ENCODE measurements at regions not wholly inside any gene's neighbourhood (a gene's known extent, or its start where the extent isn't known, plus 50 kb on each side); places are given as distances from the start of the nearest gene placed in this dataset.

DNA sequence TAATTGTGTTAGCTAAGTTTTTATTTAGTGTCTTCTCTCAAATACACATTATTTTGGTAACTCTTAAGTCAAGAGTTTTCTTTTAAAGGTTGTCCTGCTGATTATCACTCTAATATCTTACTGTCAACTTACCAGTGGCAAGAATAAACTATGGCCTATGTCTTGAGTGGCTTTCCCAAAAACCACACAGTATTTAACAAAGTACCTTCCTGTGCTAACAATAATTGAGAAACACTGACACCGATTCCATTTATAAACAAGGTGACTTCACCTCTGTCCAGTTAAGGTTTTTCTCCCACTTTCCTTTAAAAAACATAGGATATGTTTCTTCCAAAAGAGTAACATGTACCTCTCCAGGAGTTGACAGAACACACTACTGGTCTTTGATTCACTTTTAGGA lies 234.3 kb upstream of the CD96 start:
- no peak for TF ChIP-seq CTCF (IDR thresholded peaks at IDR 0.05)
- TF ChIP-seq POLR2A (IDR thresholded peaks at IDR 0.05): no peak
- TF ChIP-seq POLR2AphosphoS5 (IDR thresholded peaks at IDR 0.05): no peak

Measured in prostate gland (tissue), 2 donors.